Vagina (tissue), 2 donors: ENCODE measurements at regions not wholly inside any gene's neighbourhood (a gene's known extent, or its start where the extent isn't known, plus 50 kb on each side); places are given as distances from the start of the nearest gene placed in this dataset.

Source experiments
- POLR2A ChIP-seq, 2 donors: fragments of 450-650 bp; IDR thresholded peaks; one replicate each; pipeline ENCODE4 v1.6.1; 2017; ENCODE audit warnings: antibody characterized with exemption in 2 of 2, mild to moderate bottlenecking in 2 of 2, moderate library complexity in 2 of 2
- POLR2AphosphoS5 ChIP-seq, 2 donors: sonication (generic); formaldehyde crosslinking; IDR thresholded peaks; one replicate each; pipeline ENCODE4 v1.9.0; 2017; ENCODE audit warnings: antibody characterized with exemption in 2 of 2, mild to moderate bottlenecking in 2 of 2, low read depth in 1 of 2; ENCODE audit not compliant: insufficient read depth in 1 of 2
- TF ChIP-seq, protein P1 (sequence below), 3 experiments: fragments of 450-650 bp in 2 of 3; fragments of 200-600 bp in 1 of 3; sonication (generic) in 1 of 3; IDR thresholded peaks; one replicate each; pipeline ENCODE4 v1.5.1; 2017 to 2019; ENCODE audit warnings: antibody characterized with exemption in 3 of 3, mild to moderate bottlenecking in 2 of 3, moderate library complexity in 2 of 3

DNA sequence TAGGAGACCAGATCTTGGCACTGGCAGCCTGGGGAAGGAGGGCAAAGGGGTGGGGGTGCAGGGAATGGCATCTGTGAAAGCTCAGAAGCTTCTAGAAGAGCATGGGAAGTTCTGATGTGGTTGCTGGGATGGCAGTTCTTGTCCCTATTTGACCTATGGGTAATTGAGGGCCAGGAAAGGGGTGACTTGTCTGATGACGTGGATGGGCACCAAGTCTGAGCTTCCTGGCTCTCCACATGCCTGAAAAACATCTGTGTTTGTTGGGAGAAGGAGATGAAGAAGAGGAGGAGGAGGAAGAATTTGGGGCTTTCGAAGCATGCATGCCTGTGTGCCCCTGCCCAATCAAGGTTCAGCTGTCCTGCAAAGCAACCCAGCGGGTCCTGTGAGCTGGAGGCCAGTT is 158.8 kb downstream of the SMAD6 start:
- TF ChIP-seq POLR2AphosphoS5 (IDR thresholded peaks at IDR 0.05; ENCODE audit: insufficient read depth in 1 of 2, low read depth in 1 of 2): no peak
- TF ChIP-seq, protein P1, sequence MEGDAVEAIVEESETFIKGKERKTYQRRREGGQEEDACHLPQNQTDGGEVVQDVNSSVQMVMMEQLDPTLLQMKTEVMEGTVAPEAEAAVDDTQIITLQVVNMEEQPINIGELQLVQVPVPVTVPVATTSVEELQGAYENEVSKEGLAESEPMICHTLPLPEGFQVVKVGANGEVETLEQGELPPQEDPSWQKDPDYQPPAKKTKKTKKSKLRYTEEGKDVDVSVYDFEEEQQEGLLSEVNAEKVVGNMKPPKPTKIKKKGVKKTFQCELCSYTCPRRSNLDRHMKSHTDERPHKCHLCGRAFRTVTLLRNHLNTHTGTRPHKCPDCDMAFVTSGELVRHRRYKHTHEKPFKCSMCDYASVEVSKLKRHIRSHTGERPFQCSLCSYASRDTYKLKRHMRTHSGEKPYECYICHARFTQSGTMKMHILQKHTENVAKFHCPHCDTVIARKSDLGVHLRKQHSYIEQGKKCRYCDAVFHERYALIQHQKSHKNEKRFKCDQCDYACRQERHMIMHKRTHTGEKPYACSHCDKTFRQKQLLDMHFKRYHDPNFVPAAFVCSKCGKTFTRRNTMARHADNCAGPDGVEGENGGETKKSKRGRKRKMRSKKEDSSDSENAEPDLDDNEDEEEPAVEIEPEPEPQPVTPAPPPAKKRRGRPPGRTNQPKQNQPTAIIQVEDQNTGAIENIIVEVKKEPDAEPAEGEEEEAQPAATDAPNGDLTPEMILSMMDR (IDR thresholded peaks at IDR 0.05): no peak
- TF ChIP-seq POLR2A (IDR thresholded peaks at IDR 0.05): no peak
